Upper lobe of left lung (tissue), 4 donors: ENCODE measurements at regions not wholly inside any gene's neighbourhood (a gene's known extent, or its start where the extent isn't known, plus 50 kb on each side); places are given as distances from the start of the nearest gene placed in this dataset.

Source experiments
- CTCF ChIP-seq, 6 experiments: fragments of 450-650 bp in 4 of 6; fragments of 200-600 bp in 2 of 6; sonication (generic) in 2 of 6; IDR thresholded peaks; one replicate each; pipeline ENCODE4 v1.5.1; 2016 to 2019; ENCODE audit warnings: antibody characterized with exemption in 6 of 6
- EP300 ChIP-seq, 4 donors: sonication (generic); formaldehyde crosslinking; IDR thresholded peaks; one replicate each; pipeline ENCODE4 v1.5.1; 2017; ENCODE audit warnings: antibody characterized with exemption in 4 of 4, control low read depth in 2 of 4
- POLR2A ChIP-seq, 4 donors: fragments of 450-650 bp; IDR thresholded peaks; one replicate each; pipeline ENCODE4 v1.5.1; 2016 to 2017; ENCODE audit warnings: antibody characterized with exemption in 4 of 4, mild to moderate bottlenecking in 2 of 4
- POLR2AphosphoS5 ChIP-seq, 2 donors: sonication (generic); formaldehyde crosslinking; IDR thresholded peaks; one replicate each; pipeline ENCODE4 v1.5.1; 2017; ENCODE audit warnings: antibody characterized with exemption in 2 of 2

GRCh38 chr7:94247970-94248369 is 146.7 kb upstream of the COL1A2 start:
- TF ChIP-seq CTCF (IDR thresholded peaks at IDR 0.05) (no peak), POLR2AphosphoS5 (IDR thresholded peaks at IDR 0.05) (no peak), EP300 (IDR thresholded peaks at IDR 0.05) (no peak), POLR2A (IDR thresholded peaks at IDR 0.05) (no peak)
